ENCODE measurements at regions not wholly inside any gene's neighbourhood (a gene's known extent, or its start where the extent isn't known, plus 50 kb on each side); places are given as distances from the start of the nearest gene placed in this dataset.
"Not testable (repeated sequence)": the region's sequence is repeated elsewhere in the genome, so short reads cannot be mapped to it uniquely, and the experiment has no call there.

DNA sequence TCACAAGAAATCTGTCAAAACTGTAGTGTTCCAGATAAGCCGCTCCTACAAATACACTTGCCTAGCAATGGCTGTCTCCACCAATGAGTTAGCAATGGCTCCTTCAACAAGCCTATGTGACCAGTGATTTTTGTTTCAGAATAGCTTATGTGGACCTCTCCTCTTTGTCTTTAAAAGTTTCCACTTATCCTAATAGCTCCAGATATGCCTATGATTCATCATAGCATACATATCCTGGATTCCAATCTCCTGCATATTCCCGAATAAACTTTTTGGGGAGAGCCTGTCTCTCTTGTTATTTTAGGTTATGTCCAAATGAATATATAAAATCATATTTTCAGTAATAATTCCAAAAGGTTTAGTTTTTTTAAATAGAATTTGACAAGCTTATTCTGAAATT is 510.6 kb downstream of the ARL4A start:
- DNase-seq (ENCODE audit: low spot score), result no peak

DNA sequence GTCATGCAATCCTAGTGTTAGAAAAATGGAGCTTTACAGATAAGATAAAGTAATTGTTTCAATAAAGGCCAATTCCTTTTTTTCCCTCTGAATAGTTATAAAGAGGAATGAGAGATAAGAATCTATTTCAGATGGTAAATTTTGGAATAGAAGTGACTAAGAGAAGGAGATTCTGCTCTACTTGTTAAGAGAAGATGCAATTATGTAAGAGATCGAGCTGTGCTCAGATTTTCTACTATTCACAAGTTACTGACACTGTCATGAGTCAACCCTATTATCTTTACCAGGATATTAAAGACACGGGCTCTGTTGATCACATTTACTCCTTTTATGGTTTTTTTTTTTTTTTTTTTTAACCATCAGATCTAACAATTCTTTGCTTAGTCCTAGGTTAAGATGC is 511.3 kb downstream of the ARL4A start:
- DNase-seq (ENCODE audit: low spot score), result no peak

DNA sequence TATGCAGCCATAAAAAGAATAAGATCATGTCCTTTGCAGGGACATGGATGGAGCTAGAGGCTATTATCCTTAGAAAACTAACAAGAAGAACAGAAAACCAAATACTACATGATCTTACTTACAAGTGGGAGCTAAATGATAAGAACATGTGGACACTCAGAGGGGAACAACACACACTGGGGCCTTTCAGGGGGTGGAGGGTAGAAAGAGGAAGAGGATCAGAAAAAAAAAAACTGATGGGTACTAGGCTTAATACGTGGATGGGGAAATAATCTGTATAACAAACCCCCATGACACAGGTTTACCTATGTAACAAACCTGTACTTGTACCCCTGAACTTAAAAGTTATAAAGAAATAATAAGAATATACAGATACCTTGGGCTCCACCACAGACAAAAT is 514.2 kb downstream of the ARL4A start:
- DNase-seq (ENCODE audit: low spot score), result no peak

DNA sequence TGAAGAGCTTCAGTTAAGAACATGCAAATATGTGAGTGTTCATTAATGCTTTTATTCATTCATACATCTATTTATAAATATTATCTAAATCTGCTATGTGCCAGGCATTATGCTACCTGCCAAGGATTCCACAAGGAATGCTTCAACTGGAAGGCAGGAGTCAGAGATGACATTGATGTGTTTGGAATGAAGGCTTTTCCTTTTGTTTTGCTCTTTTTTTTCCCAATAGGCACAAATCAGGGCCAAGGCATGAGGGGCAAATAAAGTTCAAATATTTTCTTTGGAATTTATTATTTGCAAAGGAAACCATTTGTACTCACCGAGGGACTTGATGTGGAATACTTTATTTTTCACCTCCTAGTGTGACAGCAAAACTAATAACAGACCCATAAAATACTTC is 530.3 kb downstream of the ARL4A start:
- DNase-seq (ENCODE audit: low spot score), result no peak

DNA sequence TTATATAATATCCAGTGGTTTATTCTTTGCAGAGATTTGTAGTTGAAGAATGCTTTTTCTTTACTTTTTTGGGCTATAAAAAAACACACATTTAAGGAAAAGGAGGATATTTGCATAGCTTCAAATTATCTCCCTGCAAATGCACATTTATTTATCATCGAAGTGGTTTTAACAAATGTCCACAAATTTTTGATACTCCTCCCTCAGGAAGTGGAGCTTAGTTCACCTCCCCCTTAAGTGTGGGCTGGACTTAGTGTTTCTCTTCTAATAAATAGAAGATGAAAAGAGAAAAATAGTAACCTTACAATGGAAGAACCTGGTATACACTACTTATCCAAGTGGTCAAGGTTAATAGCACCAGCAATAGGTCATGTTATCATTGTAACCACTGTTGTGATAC is 537.6 kb downstream of the ARL4A start:
- no peak for DNase-seq (ENCODE audit: low spot score)

DNA sequence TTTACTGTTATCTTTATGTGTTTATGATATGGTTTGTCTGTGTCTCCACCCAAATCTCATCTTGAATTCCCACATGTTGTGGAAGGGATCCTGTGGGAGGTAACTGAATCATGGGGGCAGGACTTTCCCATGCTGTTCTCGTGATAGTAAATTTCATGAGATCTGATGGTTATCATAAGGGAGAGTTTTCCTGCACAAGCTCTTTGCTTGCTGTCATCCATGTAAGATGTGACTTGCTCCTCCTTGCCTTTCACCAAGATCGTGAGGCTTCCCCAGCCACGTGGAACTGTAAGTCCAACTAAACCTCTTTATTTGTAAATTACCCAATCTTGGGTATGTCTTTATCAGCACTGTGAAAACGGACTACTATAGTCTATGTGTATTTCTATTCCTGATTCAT is 539.0 kb downstream of the ARL4A start:
- no peak for DNase-seq (ENCODE audit: low spot score)

DNA sequence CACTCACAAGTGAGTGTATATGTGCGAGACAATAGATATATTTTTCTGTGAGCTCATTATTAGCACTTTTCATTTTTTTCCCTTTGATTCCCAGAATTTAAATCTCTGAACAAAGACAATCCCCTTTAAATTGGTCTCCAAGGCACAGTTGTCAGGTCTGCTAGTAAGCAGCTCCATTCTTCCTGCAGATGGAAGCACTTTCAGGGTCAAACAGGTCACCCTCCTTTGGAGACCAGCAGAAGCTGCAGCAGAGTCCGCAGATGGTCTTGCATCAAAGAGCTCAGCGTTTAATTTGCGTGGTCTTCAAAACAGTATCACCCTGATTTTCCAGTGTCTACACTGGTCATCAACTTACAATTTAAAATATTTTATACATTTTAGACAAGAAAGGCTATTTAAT is 543.8 kb downstream of the ARL4A start:
- no peak for DNase-seq (ENCODE audit: low spot score)

DNA sequence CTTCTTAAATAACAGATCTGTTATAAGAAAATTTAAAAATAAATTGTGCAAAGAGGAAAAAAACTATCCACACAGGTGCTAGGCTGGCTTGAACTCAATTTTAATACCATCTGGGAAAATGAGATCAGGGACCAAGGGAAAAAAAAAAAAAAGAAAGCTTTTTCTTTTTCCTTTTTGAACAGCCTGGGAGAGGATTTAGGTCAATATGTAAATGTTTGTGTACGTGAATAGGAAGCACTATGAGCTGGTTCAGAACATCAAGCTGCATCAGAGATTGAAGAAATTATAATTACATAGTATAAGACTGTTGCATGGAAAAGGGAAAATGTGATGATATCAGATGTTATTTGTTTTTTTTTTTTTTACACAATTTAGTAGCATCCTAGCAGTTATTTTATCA is 548.0 kb downstream of the ARL4A start:
- DNase-seq (ENCODE audit: low spot score), result no peak

DNA sequence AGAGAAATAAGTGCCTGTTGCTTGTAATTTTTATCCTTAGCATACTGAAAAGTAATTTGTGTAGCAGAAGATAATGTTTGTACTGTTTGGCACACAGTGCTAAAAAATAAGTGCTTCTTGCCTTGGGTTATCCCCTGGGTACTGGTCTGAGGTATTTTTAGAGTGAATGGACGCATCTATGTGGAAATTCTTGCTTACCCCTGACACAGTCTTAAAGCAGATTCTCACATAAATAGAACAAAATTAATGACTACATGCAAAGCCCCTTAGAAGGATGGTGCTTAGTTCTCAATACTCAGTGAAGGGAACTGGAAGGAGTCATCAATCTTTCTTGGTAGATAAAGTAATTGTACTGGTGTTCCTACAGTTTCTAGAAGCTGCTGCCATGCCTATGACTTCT is 548.6 kb downstream of the ARL4A start:
- DNase-seq (ENCODE audit: low spot score), result no peak

DNA sequence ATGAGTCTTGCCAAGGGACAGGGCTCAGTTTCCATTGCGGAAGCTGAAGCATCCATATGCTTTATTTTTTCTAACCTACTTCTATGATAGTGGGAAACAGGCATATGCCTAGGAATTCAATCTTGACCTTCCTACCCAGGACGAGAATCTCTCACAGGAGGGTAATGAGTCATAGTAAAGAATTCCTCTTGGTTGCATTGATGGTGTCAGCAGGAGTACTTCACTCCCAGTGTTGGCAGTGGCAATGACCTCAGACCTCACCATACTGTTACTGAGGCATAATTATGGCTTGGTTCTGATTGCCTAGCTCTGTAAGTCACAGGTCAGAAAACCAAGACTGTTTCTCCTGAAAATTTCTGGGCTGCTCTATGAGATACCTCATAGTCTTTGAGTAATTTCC is 552.9 kb downstream of the ARL4A start:
- peak; percentile 12 for DNase-seq (ENCODE audit: low spot score)

DNA sequence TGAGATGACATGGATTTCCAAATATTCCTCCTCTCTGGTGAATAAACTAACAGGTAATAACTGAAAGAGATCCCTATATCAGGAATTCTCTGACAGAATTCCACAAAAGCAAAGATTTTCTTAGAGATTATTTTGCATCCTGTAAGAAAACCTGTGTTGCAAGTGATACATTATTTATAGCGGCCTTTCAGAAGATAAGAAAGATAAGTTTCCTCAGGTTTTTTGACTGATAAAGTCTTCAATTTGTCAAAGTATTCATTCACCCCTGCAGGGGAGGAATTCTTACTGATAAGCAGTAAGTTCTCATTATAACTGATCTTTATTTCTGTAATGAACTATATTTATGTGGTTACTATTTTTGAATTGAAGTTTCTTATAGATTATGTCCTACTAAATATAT is 554.0 kb downstream of the ARL4A start:
- DNase-seq (ENCODE audit: low spot score), result no peak

DNA sequence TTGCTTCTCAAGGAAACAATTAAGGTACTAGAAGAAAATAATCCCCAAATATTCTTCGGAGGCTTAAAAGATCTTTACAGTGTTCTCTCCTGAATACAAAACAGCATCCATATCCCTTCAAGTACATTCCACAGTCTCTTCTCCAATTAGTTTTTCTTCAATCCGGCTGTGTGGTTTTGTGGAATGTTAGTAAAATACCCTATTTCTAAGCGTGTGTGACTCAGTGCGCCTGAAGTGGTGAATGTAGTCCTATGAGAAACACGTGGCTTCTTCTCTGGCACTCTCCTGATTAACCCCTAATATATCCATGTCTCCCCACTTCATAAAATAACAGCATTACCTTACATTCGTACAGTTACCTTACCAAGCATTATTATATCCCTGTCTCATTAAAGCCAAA is 570.2 kb downstream of the ARL4A start:
- no peak for DNase-seq (ENCODE audit: low spot score)

DNA sequence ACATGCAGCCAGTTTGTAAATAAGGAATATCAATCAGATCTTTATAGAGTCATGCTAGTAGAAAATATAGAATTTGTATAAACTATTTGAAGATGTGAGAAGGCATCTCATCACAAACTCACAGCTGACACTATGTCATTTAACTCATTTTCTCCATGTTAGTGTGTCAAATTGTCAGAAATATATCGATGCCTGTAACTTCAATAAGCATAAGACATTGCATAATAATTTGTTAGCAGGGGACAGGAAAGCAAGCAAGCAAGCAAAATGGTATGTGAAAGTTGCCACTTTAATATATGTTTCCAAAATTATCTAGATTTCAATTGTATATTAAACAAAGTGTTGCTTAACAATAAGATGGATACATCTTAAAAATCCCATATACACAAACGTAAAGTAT is 571.0 kb downstream of the ARL4A start:
- DNase-seq (ENCODE audit: low spot score), result no peak

DNA sequence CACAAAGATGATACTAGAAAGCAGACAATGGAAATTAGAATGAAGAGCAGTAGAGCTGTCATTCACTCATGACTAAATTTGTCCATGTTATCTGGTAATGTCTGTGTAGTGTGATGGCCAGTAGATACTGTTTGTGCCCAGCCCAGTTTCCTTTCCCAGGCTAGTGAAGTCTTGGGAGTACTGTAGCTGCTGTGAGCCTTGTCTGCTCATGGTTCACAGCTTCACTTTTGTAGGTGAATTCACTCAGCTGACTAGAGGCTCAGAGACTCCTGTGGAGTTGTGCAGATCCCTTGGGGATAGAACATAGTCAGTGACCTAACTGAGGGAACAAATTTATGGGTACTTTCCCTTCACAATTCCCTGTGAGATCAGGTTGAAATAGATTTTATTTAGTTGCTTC is 572.5 kb downstream of the ARL4A start:
- no peak for DNase-seq (ENCODE audit: low spot score)

DNA sequence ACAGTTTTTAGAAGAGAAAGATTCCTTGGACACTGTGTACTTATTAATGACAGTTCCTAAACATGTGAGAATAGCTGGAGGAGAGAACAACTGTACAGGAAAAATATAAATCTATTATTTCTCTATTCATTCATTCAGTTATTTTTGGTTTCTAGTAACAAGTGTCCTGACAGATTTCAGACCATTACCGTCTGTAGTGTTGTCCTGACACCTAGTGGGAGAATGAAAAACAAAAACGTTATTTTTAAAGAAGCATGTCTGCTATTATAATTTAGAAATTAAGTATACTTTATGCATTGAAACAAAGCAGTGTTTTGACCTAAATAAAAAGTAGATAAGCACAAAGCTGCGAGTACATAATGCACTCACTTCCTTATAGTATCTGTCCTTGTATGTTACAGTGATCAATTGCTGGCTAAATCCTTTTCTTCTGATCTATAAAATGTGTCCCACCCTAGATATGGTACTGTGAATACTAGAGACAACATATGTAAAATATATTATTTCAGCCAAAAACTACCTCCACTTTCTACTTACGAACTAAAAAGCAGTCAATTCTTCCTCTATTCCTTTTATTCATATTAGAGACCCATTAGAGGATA is 575.6 kb downstream of the ARL4A start:
- DNase-seq (ENCODE audit: low spot score), result peak; percentile 44

DNA sequence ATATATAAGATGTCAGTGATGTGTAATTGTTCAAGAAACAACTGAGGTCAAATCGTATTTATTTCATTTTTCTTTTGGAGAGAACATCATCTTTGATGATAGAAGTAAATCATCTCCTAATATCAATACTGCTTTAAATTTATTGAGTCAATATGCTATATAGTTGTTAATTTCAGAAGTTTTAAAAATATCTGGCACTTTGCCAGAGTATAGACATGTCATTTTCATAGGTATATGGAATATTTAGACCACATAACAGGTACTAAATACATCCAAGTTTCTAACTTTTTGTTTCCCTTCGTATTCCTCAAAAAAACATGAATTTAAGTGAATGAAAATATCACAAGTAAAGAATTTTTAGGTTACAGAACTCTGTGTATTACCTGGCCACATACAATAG is 577.8 kb downstream of the ARL4A start:
- DNase-seq (ENCODE audit: low spot score), result no peak

DNA sequence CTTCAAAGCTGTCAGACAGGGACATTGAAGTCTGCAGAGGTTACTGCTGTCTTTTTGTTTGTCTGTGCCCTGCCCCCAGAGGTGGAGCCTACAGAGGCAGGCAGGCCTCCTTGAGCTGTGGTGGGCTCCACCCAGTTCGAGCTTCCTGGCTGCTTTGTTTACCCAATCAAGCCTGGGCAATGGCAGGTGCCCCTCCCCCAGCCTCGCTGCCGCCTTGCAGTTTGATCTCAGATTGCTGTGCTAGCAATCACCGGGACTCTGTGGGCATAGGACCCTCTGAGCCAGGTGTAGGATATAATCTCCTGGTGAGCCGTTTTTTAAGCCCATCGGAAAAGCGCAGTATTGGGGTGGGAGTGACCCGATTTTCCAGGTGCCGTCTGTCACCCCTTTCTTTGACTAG is 586.8 kb downstream of the ARL4A start:
- DNase-seq (ENCODE audit: low spot score), result not testable (repeated sequence)

DNA sequence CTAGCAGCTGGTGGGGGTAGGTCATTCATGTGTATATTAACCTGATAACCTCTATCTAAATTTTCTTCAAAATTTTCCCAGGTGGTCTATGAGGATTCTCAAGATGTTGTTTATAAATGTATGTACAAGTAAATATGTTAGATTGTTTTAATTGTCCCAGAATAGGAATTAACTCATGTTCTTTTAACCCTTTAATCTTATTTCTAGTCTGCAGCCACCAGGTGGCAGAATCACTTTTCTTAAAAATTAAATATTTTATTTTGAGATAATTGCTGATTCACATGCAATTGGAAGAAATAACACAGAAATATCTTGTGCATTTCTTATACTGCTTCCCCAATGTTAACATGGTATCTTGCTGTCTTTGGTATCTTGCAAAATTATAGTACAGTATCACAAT is 589.5 kb downstream of the ARL4A start:
- peak; percentile 8 for DNase-seq (ENCODE audit: low spot score)

DNA sequence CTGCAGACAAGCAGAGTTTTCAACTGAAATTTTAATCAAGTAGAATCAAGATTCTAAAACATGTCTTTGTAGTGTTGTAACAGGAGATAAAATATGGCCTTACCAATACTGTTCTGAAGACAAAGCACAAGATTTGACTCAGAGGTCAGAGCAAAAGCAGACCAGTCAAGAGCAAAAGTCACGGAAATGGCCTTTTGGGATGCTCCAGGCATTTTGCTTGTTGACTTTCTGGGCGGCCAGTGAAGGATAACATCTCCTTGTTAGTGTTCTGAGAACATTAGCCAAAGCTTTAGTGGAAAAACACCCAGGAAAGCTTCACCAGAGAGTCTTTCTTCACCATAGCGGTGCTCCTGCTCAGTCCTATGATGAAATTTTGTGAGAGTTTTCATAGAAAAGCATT is 590.6 kb downstream of the ARL4A start:
- DNase-seq (ENCODE audit: low spot score), result no peak

DNA sequence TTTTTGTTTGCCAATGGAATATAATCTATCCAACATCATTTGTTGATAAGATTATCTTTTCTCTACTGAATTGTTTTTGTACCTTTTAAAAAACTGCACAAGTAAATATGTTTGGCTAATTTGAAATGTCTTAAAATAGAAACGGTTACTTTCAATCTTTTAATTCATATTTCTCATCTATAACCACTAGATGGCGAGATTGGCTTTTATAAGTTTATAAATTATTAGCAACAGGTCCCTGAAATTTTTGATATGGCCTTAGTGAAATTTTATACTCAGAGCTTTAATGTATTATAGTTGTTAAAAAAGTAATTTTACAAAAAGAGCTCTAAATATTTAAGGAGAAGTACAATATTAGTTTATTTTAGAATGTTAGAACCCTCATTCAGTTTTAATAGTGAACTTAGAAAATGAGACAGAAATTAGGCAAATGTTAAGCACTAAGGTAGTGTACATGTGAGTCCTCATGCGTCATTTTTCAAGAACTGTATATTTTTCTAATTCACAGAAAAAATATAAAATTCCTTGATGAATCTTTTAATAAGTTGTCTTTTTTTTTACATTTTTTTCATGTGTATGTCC is 592.5 kb downstream of the ARL4A start:
- peak; percentile 28 for DNase-seq (ENCODE audit: low spot score)

DNA sequence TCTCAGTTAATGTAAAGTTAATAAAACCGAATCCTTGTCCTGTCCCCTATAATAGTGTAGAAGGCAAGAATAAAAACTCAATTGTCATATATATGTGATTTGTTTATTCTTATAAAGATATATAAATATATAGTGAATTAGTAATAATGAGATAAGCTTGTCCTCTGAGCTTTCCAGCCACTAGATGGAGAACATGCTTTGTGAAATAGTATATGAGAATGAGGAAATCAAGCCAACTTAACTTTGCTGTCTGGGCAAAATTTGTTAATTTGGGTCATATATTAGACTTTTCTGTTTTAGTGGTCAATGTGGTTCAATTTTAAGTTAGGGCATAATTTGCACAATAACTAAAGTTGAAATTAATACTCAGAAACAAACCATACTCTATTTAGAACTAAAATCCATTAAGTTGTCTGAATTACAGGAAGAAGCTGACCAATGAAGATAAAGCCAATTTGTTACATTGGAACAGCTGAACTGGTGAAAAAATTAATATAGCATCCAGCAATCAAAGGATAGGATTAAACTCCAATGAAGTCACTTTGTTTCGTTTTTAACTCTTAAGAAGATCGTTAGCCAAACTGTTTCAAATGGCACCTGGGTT is 595.0 kb downstream of the ARL4A start:
- peak; percentile 10 for DNase-seq (ENCODE audit: low spot score)

DNA sequence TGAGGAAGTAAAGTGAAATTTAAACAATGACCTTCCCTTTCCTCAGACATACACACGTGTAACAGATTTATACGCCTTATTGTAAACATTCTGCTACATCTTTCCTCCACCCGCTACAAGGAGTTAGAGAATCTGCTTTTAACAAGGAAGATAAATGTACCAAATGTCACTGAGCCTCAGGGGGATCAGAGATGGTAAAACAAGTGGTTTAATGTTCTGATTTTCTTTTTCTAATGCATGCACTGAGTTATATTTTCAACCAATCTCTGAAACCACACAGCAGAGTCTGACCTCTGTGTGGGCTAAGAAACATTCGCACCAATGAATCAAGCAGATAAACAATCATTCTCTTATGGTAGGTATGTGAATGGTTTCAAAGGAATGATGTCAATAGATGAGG is 599.5 kb downstream of the ARL4A start:
- no peak for DNase-seq (ENCODE audit: low spot score)

DNA sequence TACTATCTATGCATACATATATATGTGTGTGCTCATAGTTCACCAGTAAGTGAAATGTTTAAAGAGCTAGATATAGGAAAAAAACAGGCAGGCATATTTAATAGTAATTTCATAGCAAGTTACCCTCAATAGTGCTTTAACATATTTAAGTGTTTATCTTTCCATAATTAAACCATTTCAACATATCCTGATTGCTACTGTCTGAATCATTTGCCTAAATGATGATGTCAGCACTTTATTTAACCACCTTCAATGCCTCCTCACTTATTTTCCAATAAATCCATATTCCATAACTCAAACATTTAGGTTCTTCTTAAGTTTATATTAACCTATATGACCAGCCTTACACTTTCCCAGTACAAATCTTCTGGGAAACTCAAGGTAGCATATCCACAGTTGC is 601.1 kb downstream of the ARL4A start:
- DNase-seq (ENCODE audit: low spot score), result no peak

DNA sequence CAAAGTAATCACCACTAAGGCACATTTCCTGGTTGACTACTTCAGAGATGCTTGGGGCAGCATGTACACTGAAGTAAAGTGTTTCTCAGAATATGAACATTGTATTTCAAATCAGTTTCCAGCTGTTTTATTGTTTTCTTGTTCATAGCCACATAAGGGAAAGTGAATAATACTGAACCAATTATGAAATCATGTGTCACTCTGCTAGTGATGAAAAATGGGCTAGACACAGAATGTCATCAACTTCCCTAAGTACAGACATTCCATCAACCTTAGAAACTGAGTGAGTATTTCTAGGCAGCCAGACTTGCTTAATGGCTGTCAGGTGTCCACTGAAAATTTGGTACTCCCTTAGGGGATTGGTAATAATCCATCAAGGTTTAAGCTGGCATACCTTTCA is 603.5 kb downstream of the ARL4A start:
- DNase-seq (ENCODE audit: low spot score), result no peak
